A673 (cell line): ENCODE measurements at regions not wholly inside any gene's neighbourhood (a gene's known extent, or its start where the extent isn't known, plus 50 kb on each side); places are given as distances from the start of the nearest gene placed in this dataset.

Source experiments
- BruUV-seq: library from RNA; stranded (reverse); fragments of 400-500 nt; replicated peaks from 2 replicates; lab custom pipeline; 2021; lab: Mats Ljungman, UMichigan
- CTCF ChIA-PET: fragments of 300-600 bp; sonication (Branson Sonifier 250); formaldehyde crosslinking; loops from one replicate; lab custom pipeline; 2022; ENCODE audit warnings: antibody characterized with exemption; lab: Charles Lee
- POLR2A ChIA-PET: fragments of 300-600 bp; sonication (Branson Sonifier 250); formaldehyde crosslinking; loops from one replicate; lab custom pipeline; 2022; ENCODE audit warnings: antibody characterized with exemption; ENCODE audit not compliant: low non-redundant PET; lab: Charles Lee
- DNase-seq: peaks from one replicate; pipeline ENCODE4 v3.0.0-alpha.2; 2015; ENCODE audit warnings: low spot score
- H3K27ac ChIP-seq: fragments of 200-600 bp; sonication (generic); 2 replicates; pipeline ENCODE4 v1.5.1; 2016; ENCODE audit warnings: mixed run types, low read depth, mild to moderate bottlenecking, mixed read lengths, antibody characterized with exemption, low read length; ENCODE audit not compliant: poor library complexity, severe bottlenecking
- H3K27me3 ChIP-seq: fragments of 200-600 bp; sonication (generic); replicated peaks from 2 replicates; pipeline ENCODE4 v1.6.1; 2017; ENCODE audit warnings: mixed run types, low read depth, mild to moderate bottlenecking, mixed read lengths, antibody characterized with exemption, low read length; ENCODE audit not compliant: insufficient read depth, poor library complexity
- H3K36me3 ChIP-seq: fragments of 200-600 bp; sonication (generic); 2 replicates; pipeline ENCODE4 v1.6.1; 2016; ENCODE audit warnings: mixed run types, mild to moderate bottlenecking, mixed read lengths, antibody characterized with exemption, low read length; ENCODE audit not compliant: insufficient read depth, poor library complexity, severe bottlenecking
- H3K4me1 ChIP-seq: fragments of 200-600 bp; sonication (generic); 2 replicates; pipeline ENCODE4 v1.6.1; 2017; ENCODE audit warnings: mixed run types, mild to moderate bottlenecking, mixed read lengths, antibody characterized with exemption, low read length; ENCODE audit not compliant: insufficient read depth, poor library complexity, severe bottlenecking
- H3K4me3 ChIP-seq: fragments of 200-600 bp; sonication (generic); 2 replicates; pipeline ENCODE4 v1.5.1; 2016; ENCODE audit warnings: low read depth, mixed run types, mild to moderate bottlenecking, mixed read lengths, low read length; ENCODE audit not compliant: poor library complexity, severe bottlenecking
- H3K9me3 ChIP-seq: fragments of 200-600 bp; sonication (generic); 2 replicates; pipeline ENCODE4 v1.6.1; 2016; ENCODE audit warnings: mixed run types, low read depth, mild to moderate bottlenecking, mixed read lengths, antibody characterized with exemption, low read length; ENCODE audit not compliant: poor library complexity, severe bottlenecking
- EZH2 ChIP-seq: fragments of 200-600 bp; sonication (generic); IDR thresholded peaks from 2 replicates; pipeline ENCODE4 v1.6.1; 2017; ENCODE audit warnings: borderline replicate concordance, low read depth, mild to moderate bottlenecking, mixed read lengths, antibody characterized with exemption, low read length; ENCODE audit not compliant: poor library complexity, severe bottlenecking
- intact Hi-C: fragments of 100-400 bp; cut with micrococcal nuclease; formaldehyde crosslinking; loops from one replicate; pipeline ENCODE4 v1.10.0; 2022; ENCODE audit not compliant: unreplicated experiment
- TF ChIP-seq, protein P1 (sequence below): fragments of 300-800, 200-600 bp; sonication (generic); conservative IDR thresholded peaks from 2 replicates; pipeline ENCODE4 v1.5.1; 2017; ENCODE audit warnings: low read depth, mild to moderate bottlenecking, antibody characterized with exemption, low read length, moderate library complexity, mixed read lengths

DNA sequence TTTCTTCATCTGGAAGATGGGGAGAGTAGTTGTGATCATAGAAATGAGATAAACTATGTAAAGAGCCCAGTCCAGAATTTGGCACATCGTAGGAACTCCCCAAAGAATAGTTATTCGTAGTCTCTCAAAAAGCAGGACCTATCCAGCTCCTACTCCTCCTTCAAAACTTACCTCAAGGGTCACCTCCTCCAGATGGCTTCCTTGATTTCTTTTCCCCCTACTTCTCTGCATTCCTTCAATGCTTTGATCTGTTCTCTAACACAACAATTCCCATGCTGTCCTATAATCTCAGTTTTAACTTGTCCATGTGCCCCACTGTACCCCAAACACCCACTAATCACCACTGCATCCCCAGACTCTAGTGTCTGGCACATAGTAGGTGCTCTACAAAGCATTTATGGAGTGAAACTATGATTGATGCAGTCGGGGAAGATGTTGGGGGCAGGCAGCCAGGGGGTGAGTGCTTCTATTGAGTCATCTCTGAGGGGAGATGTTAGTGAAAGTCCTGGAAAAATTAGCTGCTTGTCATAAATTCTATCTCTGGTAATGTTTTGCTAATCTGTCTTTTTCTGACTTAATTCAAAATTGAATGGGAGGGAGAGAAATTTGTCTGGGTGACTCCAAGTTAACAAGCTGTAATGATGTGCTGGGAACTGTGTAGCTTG, 181.3 kb upstream of the KCNG1 start:
- no peaks in the 10 kb centered on the region for H3K4me1 ChIP-seq
- POLR2A ChIA-PET, result no interaction called here
- H3K27me3 ChIP-seq, result peaks cover 26% of the 10 kb centered on the region
- no peak for DNase-seq
- TF ChIP-seq, protein P1, sequence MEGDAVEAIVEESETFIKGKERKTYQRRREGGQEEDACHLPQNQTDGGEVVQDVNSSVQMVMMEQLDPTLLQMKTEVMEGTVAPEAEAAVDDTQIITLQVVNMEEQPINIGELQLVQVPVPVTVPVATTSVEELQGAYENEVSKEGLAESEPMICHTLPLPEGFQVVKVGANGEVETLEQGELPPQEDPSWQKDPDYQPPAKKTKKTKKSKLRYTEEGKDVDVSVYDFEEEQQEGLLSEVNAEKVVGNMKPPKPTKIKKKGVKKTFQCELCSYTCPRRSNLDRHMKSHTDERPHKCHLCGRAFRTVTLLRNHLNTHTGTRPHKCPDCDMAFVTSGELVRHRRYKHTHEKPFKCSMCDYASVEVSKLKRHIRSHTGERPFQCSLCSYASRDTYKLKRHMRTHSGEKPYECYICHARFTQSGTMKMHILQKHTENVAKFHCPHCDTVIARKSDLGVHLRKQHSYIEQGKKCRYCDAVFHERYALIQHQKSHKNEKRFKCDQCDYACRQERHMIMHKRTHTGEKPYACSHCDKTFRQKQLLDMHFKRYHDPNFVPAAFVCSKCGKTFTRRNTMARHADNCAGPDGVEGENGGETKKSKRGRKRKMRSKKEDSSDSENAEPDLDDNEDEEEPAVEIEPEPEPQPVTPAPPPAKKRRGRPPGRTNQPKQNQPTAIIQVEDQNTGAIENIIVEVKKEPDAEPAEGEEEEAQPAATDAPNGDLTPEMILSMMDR, result no peak
- TF ChIP-seq EZH2, result no peak
- intact Hi-C loops, result no loop called here
- no peaks in the 10 kb centered on the region for H3K9me3 ChIP-seq
- no peak overlapping the region for H3K27ac ChIP-seq
- H3K36me3 ChIP-seq, result no peaks in the 10 kb centered on the region
- no TSS peak for BruUV-seq
- CTCF ChIA-PET, result interaction anchor here (0.6 kb wide), 1 partner anchor 411 kb away, joined by 3 read pairs; no protein-coding TSS in a partner anchor
- H3K4me3 ChIP-seq, result no peak overlapping the region

DNA sequence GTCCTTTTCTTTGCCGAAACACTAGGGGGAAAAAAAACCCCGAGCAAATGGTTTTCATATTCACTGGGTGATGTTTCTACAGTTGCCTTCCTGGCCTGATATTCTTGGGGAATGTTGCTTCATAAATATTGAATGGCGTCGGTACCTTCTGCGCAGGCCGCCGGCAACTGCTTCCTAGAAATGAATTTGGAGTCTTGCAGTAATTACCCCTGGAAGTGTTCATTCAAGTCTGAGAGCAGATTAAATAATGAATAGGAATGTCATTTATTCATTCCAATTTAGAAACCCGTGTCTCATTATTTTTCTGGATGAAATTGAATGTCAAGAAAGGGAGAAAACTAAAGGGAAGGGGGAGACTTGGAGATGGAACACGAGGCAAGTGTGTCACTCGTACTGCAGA, 179.4 kb upstream of the KCNG1 start:
- intact Hi-C loops, result no loop called here

DNA sequence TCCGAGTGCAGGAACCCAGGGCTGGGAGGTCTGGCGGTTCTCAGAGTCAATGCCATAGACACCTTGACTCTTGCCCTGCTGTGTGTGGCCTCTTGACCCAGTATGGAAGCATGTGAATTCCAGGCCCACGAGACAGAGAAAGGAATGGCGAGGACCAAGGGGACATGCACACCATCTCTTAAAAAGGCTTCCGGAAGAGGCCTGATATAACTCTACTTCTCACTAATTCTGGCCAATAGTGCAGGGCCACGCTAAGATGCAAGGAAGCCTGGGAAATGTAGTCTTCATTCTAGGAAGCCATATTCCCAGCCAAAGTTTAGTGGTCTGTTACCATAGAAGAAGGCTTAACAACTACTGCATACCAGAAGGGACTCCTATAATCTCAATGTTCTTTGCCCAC, 177.0 kb upstream of the KCNG1 start:
- ChIA-PET POLR2A (no interaction called here), CTCF (no interaction called here)
- DNase-seq, result no peak
- H3K4me3 ChIP-seq, result no peak overlapping the region
- peaks cover 18% of the 10 kb centered on the region for H3K27me3 ChIP-seq
- no TSS peak for BruUV-seq
- TF ChIP-seq, protein P1, result no peak
- no peak for TF ChIP-seq EZH2
- H3K4me1 ChIP-seq, result no peaks in the 10 kb centered on the region
- no peaks in the 10 kb centered on the region for H3K9me3 ChIP-seq
- no peaks in the 10 kb centered on the region for H3K36me3 ChIP-seq
- H3K27ac ChIP-seq, result no peak overlapping the region
- intact Hi-C loops, result no loop called here

More for the DNA sequence above, 179.4 kb upstream of the KCNG1 start:
- no peak for DNase-seq
- H3K4me3 ChIP-seq, result no peak overlapping the region
- H3K4me1 ChIP-seq, result no peaks in the 10 kb centered on the region
- H3K27me3 ChIP-seq, result peaks cover 18% of the 10 kb centered on the region
- H3K9me3 ChIP-seq, result no peaks in the 10 kb centered on the region
- no peaks in the 10 kb centered on the region for H3K36me3 ChIP-seq
- ChIA-PET POLR2A (no interaction called here), CTCF (no interaction called here)
- BruUV-seq, result no TSS peak
- no peak overlapping the region for H3K27ac ChIP-seq
- TF ChIP-seq, protein P1, result no peak
- no peak for TF ChIP-seq EZH2
